NCI-H2171 (cell line): ENCODE measurements at regions not wholly inside any gene's neighbourhood (a gene's known extent, or its start where the extent isn't known, plus 50 kb on each side); places are given as distances from the start of the nearest gene placed in this dataset.

ENCODE experiments used
- DNase-seq: peaks from one replicate; lab custom pipeline; 2025; lab: John Stamatoyannopoulos, UW

DNA sequence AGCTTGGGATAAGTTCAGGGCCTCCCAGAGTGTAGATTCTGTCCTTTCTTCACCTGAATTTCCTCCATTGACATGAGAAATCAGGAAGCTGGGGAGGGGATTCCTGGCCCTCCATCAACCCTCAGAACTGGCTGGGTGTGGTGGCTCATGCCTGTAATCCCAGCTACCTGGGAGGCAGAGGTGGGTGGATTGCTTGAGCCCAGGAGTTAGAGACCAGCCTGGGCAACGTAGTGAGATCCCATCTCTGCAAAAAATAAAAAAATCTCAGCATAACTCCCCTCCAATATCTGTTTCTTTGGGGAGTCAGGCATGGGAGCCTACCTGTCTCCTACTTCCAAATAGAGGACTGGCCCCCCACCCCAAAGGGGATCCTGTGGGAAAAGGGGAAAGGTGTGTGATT is 59.8 kb upstream of the TBX3 start:
- DNase-seq = no peak

DNA sequence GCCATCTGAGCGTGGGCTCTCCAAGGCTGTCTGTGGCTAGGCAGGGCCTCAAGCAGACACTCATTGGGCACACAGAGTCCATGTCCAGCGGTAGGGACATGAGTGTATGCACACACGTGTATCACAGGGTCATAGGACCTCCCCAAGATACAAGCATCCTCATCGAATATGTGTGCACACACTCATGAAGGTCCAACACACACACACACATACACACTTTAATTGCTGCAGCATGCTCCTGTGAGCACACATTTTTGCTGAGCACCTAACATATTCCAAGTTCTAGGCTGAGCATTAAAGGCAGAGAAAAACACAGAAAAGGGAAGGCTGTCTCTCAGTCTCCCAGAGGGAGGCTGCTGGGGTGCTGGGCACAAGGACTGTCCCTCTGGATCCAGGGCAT is 59.3 kb upstream of the TBX3 start:
- no peak for DNase-seq

DNA sequence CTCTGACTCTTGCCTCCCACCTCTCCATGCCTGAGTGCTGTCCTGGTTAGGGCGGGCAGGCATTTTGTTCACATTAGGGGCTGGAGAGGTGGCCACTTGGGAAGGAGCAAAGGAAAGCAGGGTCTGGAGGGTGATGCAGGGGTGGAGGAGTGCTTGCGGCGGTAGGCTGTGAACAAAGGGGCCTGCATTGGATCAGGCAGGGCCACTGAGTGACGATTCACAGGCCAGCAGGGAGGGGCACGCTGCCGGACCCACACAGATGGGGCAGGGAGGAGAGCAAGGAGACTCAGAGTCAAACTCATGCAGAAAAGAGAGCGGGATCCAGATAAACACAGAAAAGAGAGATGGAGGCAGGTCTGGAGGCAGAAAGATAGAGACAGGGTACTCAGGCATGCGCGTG is 58.4 kb upstream of the TBX3 start:
- no peak for DNase-seq

DNA sequence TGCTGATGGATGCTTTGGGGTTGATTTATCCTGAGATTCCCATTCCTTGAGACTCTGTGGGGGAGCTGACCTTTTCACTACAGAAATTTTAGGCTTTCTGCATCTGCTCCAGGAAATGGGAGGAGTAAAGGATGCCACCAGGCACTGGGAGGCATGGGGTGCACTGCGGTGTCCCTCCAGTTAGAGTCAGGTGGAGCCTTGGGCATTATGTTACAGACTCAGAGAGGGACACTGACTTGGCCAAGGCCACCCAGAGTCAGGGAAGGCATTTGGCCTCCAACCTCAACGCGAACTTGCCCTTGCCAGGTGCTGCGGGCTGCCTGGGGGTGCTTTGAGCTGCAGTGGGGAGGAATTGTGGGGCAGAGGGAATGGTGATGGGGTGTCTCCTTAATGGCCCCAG is 58.0 kb upstream of the TBX3 start:
- no peak for DNase-seq

DNA sequence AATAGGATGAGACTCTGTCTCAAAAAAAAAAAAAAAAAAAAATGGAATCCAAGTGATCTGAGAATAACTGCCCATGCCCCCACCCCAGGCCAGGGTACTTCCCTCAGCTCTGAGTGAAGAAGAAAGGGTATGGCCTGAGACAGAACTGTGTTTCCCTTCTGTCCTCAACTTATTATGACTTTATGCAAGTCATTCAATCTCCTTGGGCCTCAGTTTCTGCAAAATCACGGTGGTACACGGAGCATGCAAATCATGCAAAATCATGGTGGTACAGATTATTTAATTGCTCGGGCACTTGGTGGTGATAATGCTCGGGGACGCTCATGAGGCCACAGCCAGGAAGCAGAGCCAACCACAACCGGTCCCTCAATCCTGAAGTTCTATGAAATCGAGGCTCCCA is 56.5 kb upstream of the TBX3 start:
- DNase-seq = no peak

DNA sequence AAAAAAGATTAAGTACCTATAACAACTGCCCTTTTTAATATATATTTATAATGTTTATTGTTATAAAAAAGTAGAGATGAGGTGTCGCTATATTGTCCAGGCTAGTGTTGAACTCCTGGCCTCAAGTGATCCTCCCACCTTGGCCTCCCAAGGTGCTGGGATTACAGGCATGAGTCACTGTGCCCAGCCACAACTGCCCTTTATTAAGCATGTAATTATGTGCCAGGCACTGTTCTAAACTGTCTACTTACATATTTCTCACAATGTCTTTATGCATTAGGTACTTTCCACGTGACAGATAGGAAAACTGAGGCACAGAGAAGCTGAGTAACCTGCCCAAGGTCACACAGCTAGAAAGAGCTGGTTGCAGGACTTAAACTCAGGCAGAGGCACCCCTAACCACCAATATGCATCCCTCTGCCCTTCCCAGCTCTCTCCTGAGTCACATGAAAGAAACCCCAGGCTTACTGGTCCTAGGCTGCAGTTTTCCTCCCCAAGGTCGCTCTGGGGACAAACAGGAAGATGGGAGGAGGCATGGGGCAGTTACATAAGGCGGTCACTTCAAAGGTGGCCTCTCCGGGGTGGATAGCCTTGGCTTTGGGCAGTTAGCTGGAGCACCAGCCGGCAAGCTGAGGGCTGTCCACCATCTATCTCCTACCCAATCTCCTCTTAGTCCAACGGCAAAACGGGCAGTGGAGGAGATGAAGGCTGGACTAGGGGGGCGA is 54.6 kb upstream of the TBX3 start:
- no peak for DNase-seq

DNA sequence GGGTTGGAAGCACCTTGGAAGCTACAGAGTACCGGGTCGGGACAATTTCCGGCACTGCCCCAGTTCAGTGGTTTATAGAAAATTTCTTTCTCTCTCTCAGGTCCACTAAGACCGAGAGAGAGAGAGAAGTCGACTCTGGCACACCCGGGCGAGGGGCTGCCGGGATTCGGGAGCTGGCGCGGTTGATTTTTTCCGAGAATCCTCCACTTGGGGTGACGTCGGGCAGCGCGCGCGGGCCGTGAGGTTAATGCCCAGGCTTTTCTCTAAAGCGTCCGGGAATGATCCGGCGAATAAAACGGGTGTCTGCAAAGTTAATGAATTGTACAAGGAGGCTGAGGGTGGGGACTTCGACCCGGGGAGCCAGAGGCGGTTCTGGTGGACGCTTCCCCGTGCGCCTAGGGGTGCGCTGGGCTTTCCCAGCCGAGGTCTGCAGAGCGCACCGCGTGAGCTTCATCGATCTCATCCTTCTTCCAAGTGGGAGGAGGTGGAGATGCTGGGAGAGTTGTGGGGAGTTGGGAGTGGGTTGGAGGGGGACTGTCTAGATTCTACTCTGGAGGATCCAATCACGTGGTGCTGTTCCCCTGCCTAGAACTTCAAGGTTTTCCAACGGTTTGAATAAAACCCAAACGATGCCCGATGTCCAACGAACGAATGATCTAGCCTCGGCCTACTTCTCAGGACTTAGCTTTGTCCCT is 51.9 kb upstream of the TBX3 start:
- no peak for DNase-seq

DNA sequence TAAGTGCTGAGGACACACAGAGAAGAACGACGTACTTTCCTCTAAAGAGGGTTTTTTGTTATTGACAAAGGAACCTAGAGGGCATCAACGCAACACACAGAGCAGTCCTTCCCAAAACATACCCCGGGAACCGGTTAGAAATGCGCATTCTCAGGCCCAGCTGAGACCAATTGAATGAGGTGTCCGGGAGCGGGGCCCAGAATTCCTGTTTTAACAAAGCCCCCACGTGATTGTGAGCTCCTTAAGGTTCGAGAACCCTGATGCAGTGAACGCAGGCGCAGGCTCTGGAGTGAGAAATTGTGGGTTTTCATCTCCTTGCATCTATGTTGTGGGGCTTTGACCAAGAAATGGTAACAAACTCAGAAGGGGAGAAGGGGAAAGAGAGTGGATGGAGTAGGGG is 51.0 kb upstream of the TBX3 start:
- no peak for DNase-seq

DNA sequence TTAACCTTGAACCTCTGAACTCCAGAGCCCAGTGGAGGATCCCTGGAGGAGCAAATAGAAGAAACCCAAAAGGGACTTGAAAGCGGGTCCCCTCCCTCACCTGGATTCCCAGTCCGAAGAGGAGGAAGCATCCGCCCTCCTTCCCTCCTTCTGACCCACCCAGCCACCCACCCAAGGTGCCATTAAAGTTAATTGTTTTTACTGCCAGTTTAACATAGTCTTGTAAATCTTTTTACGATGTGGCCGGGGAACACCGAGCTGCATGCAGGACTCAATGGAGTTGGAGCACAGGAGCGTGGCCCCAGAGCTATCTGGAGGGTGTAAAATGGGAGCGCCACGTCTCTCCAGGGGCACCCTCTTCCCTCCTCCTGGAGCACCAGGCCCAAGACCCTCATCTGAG is 49.9 kb upstream of the TBX3 start:
- DNase-seq = no peak
